GM23338 (cell line): ENCODE measurements at regions not wholly inside any gene's neighbourhood (a gene's known extent, or its start where the extent isn't known, plus 50 kb on each side); places are given as distances from the start of the nearest gene placed in this dataset.

Source experiments
- EZH2 ChIP-seq: fragments of 200-600 bp; sonication (generic); IDR thresholded peaks from one replicate; pipeline ENCODE4 v1.8.0; 2017; ENCODE audit warnings: antibody characterized with exemption, mild to moderate bottlenecking, low read depth; ENCODE audit not compliant: unreplicated experiment
- NANOG ChIP-seq: IDR thresholded peaks from 2 replicates; pipeline ENCODE4 v1.6.1; 2016; ENCODE audit warnings: antibody characterized with exemption, borderline replicate concordance
- TF ChIP-seq, protein P1 (sequence below), 2 experiments: fragments of 200-600 bp in 1 of 2; sonication (generic) in 1 of 2; conservative IDR thresholded peaks; 2 replicates each; pipeline versions ENCODE4 v1.5.1 to v1.6.1; 2016 to 2017; ENCODE audit warnings: antibody characterized with exemption in 2 of 2, low read depth in 2 of 2, mild to moderate bottlenecking in 2 of 2, moderate library complexity in 1 of 2

- TF ChIP-seq EZH2 (no peak), NANOG (no peak)
- TF ChIP-seq, protein P1, sequence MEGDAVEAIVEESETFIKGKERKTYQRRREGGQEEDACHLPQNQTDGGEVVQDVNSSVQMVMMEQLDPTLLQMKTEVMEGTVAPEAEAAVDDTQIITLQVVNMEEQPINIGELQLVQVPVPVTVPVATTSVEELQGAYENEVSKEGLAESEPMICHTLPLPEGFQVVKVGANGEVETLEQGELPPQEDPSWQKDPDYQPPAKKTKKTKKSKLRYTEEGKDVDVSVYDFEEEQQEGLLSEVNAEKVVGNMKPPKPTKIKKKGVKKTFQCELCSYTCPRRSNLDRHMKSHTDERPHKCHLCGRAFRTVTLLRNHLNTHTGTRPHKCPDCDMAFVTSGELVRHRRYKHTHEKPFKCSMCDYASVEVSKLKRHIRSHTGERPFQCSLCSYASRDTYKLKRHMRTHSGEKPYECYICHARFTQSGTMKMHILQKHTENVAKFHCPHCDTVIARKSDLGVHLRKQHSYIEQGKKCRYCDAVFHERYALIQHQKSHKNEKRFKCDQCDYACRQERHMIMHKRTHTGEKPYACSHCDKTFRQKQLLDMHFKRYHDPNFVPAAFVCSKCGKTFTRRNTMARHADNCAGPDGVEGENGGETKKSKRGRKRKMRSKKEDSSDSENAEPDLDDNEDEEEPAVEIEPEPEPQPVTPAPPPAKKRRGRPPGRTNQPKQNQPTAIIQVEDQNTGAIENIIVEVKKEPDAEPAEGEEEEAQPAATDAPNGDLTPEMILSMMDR (conservative IDR thresholded peaks at IDR 0.05; ENCODE audit: low read depth in 2 of 2), result no peak
These were observed 74.9 kb upstream of the SPATA13 start for GRCh38 chr13:24085662-24086061.
